Myocyte (in vitro differentiated cells): ENCODE measurements at regions not wholly inside any gene's neighbourhood (a gene's known extent, or its start where the extent isn't known, plus 50 kb on each side); places are given as distances from the start of the nearest gene placed in this dataset.
"Not testable (repeated sequence)": the region's sequence is repeated elsewhere in the genome, so short reads cannot be mapped to it uniquely, and the experiment has no call there.

Experiments used
- DNase-seq: peaks from one replicate; pipeline ENCODE4 v3.0.0-alpha.2; 2012; ENCODE audit warnings: low read depth

DNA sequence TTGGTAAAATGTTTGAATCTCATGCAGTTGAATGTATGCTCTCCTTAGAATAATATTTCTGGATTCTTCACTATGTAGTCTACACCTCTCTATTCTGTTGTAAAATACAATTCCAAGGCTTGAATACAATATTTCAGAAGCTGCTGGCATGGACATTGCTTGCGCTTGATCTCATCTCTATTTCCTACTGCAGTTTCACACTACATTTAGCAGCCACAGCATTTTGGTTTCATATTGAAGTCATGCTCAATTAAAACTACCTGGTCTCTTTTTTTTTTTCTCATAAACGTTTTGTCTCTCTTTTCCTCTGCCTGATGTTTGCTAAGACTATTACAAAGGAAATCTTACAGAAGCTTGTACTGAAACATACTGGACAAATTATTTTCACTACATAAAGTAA, 631.0 kb upstream of the TMPRSS15 start:
- no peak for DNase-seq

GRCh38 chr21:19045876-19046275, 642.3 kb upstream of the TMPRSS15 start:
- DNase-seq: no peak

DNA sequence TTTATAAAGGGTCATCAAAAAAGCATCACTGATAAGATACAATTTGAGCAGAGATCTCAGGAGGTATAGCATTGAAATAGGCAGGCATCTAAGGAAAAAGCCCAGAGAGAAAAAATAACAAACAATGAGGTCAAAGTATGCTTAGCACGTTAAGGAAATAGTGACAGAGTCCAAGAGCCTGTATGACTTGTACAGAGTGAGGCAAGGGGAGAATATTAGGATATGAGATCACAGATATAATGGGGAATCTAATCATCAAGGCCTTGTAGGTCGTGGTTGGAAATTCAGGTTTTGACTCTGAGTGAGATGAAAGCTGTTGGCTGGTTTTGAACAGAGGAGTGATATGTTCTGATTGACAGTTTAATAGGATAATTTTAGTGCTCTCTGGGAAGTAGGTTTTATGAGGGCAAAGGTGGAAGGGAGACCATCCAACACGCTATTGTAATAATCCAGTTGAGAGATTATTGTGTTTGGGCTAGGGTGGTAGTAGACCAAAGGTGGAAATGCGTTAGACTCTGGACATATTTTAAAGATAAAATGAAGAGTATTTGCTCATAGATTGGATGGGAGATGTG, 644.6 kb upstream of the TMPRSS15 start:
- no peak for DNase-seq

DNA sequence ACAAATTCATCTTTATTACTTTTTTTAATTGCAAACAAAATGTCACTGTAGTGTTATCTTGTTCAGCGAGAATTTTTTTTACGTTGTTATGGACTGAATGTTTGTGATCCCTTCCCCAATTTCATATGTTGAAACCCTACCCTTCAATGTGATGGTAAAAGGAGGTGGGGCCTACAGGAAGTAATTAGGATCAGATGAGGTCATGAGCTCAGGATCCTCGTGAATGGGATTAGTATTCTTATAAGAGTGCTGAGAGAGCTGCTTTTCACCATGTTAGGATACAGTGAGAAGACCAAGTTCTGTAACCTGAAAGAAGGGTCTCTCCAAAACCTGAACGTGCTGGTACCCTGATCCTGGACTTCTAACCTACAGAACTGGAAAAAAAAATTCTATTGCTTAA, 646.0 kb upstream of the TMPRSS15 start:
- DNase-seq: no peak

GRCh38 chr21:19065164-19065563, 661.6 kb upstream of the TMPRSS15 start:
- DNase-seq: no peak

DNA sequence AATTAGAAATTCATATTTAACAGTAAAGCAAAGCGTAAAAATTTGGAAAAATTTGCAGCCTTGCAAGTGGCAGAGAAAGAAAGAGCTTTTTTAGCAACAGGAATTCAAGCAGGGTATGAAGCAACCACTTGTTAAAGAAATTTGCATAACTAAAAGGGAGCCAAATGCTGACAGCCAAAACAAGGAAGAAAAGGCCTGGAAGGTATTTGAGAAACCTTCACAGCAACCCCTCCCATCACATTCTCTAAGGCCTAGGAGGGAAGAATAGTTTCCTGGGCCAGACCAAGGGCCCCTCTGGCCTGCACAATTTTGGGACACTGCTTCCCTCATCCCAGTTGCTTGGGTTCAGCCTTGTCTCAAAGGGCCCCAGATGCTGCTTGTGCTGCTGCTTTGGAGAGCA, 672.4 kb upstream of the TMPRSS15 start:
- no peak for DNase-seq

GRCh38 chr21:19109694-19110093, 706.1 kb upstream of the TMPRSS15 start:
- DNase-seq: no peak

- DNase-seq: not testable (repeated sequence)
Measured at GRCh38 chr21:19119259-19119658, 715.7 kb upstream of the TMPRSS15 start.

DNA sequence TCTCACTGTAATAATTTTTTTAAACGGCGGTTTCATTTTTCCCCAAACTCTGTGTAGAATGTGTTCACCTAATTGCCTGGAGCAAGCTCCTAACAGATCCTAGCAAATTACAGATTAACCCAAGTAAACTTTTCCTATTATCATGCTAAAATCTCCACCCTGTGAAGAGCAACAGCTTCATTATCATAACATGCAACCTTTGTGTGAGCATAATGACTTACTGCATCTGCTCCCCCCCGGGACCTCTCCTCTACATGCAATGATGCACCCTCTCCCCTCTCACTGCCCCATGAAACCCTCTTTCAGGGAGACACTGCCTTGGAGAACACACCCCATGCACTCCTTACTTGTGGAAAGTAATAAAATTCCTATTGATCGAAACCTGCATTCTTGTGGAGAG, 717.0 kb upstream of the TMPRSS15 start:
- DNase-seq: no peak

- no peak for DNase-seq
Measured at GRCh38 chr21:19122356-19122755, 718.8 kb upstream of the TMPRSS15 start.

DNA sequence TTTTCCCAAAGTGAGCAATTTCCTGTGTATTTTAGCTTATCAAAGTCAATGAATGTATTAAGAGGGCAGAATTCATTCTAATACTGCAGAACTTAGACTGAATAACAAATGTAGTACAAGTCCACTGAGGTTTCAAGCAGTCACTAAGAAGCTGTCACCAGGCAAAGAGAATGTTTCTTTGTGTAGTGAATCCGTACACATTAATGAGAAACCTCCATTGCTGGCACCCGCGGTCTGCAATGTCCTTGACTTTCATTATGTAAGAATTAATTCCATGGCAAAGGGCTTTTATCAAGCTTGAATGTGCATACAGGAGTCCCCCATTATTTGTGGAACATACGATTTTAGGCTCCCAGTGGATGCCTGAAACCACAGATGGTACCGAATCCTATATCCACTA, 719.5 kb upstream of the TMPRSS15 start:
- DNase-seq: no peak

- no peak for DNase-seq
Measured at GRCh38 chr21:19123525-19123924, 719.9 kb upstream of the TMPRSS15 start.

DNA sequence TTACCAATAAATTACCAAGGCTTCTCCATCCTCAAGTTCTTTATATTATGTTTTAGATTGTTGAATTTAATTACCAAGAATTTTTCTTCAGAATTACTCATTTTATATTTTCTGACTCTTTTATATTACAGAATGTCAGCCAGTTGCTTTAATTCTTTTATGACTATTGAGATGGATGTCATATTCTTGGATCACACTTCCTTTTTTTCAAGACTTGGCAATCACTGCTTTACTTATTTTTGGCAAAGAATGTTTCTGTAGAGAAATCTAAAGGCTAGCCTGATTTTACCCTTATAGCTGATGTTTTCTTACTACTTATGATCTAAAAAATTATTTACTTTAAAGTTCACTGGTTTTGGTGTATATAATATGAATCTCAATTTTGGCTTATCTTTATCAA, 721.1 kb upstream of the TMPRSS15 start:
- DNase-seq: no peak

- no peak for DNase-seq
Measured at GRCh38 chr21:19130379-19131028, 726.9 kb upstream of the TMPRSS15 start.

DNA sequence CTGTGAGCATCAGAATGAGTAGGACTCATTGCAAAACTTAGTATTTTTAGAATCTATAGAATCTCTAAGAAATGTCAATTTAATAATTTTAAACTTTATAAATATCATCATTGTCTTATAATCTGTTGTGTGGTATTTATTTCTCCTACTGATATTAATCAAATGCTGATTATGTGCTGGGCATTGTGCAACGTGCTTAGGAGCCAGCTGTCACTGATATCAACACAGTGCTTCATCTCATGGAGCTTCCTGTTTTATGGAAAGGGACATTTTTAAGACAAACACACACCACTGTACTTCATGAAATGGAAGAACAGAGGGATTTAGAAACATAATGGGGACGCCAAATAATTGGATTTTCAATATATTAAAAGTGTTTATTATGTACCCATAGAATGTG, 737.9 kb upstream of the TMPRSS15 start:
- DNase-seq: no peak

- no peak for DNase-seq
Measured at GRCh38 chr21:19145682-19146293, 742.2 kb upstream of the TMPRSS15 start.

DNA sequence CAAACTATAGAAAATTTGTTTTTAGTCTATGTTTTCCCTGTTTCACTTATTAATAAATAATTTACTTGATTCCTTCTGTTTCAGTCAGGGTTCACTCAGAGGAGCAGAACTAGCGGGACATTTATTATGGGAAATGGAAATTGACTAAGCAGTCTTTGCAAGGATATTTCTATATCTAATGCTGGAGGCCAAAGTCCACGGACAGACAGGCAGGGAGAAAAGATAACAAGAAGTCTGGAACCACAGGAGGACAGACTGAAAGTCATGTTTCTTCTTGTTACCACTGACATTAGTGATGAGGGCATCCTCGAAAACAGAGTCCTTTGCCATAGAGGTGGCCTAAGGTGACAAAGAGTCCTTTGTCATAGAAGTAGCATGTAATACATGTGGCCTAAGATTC, 744.5 kb upstream of the TMPRSS15 start:
- DNase-seq: no peak

DNA sequence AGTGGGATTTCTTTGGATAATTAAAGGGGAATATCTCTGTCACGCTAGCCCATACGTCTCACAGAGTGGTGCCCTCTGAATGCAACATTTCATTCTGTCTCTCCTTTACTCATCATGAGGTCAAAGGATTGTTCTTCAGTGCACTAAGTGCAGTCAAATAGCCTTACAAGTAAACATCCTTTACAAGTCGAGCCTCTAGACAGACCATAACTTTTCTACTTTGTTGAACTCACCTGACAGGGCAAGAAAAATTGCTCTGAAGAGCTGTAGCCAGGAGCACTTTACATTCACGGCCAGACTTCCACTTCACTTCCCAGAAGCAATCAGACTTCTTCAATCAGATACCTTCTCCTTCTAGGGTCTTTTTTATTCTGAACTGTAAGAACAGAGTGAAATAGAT, 768.0 kb upstream of the TMPRSS15 start:
- DNase-seq: no peak

GRCh38 chr21:19181604-19182140, 778.1 kb upstream of the TMPRSS15 start:
- DNase-seq: no peak

DNA sequence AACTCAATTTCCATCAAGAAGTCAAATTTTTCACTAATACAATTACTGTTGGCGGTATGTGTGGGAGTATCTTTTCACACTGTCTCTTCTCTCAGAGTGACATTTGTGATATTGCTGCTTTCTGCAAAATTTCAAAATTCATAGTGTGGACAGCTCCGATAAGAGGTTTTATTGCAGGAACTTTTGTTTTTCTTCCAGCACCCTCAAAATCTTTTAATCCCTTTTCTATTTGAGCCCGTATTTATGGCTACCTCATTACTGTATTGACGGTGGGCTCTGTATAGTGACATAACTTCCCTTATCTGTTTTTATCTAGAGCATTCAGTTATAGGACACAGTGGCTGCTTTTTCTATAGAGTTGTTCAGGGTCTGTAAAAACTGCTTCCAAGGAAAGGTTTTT, 794.4 kb upstream of the TMPRSS15 start:
- no peak for DNase-seq

DNA sequence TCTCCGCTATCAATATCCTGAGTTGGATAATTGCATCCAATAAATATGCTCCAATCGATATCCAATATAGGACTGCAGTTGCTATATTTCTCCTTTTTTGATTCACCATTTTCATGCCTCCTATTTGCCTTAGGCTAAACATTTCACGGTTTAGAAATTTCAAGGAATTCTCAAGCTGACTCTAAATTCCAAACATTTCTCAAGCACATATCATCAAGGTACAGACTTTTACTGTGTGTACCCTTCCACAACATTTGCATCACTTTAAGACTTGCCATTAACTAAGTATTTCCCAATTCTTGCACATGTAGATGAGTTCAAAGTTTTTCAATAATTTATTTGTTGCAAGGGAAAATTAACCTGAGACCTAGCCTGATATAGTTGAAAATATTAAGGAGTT, 795.2 kb upstream of the TMPRSS15 start:
- no peak for DNase-seq

DNA sequence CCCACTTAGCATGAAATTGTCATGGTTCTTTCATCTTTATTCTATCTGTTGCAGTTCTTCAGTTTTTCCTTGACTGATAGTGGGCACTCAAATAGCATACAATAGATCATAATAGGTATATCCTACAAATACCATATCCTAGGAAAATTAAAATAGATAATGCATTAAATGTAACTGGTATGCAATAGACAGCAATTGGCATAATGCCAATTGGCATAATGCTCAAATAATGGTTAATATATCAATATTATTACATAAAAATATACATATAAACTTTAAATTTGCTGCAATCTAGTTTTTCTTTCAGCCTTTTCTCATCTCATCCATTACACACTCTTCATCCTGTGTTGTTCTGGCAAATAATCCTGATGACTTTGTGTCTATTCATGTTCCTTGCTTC, 814.6 kb upstream of the TMPRSS15 start:
- no peak for DNase-seq

GRCh38 chr21:19224090-19224489, 820.5 kb upstream of the TMPRSS15 start:
- no peak for DNase-seq
